HEK293 (cell line): ENCODE measurements at regions not wholly inside any gene's neighbourhood (a gene's known extent, or its start where the extent isn't known, plus 50 kb on each side); places are given as distances from the start of the nearest gene placed in this dataset.

Experiments used
- CTCF ChIP-seq: fragments of 450-650 bp; formaldehyde crosslinking; IDR thresholded peaks from 2 replicates; pipeline ENCODE4 v1.5.1; 2016; ENCODE audit warnings: missing biosample characterization, missing genetic modification characterization
- PRDM1 ChIP-seq: fragments of 450-650 bp; formaldehyde crosslinking; IDR thresholded peaks from 2 replicates; pipeline ENCODE4; 2016; ENCODE audit warnings: missing biosample characterization, missing genetic modification characterization

- TF ChIP-seq CTCF (tag by site-specific recombination) (peak; percentile 26; the same call in 1 of the 2 replicates), PRDM1 (tag by site-specific recombination) (no peak)
Measured at GRCh38 chr12:114935658-114936057, 251.7 kb upstream of the TBX3 start.
